ENCODE measurements at regions not wholly inside any gene's neighbourhood (a gene's known extent, or its start where the extent isn't known, plus 50 kb on each side); places are given as distances from the start of the nearest gene placed in this dataset.

GRCh38 chr15:25237291-25237978, 201.4 kb downstream of the UBE3A start:
- FAIRE-seq = no peak
- no peak overlapping the region for H3K4me3 Mint-ChIP-seq (ENCODE audit: unreplicated experiment)
- Histone ChIP-seq H3K9me3 (ENCODE audit: insufficient read depth, low read depth, low read length) (peaks cover 38% of the 10 kb centered on the region), H4K20me1 (ENCODE audit: insufficient read depth, low read length) (no peaks in the 10 kb centered on the region), H3K4me2 (ENCODE audit: low read length) (no peak overlapping the region), H3K79me2 (ENCODE audit: insufficient read depth, low read length) (no peaks in the 10 kb centered on the region), H3K27ac (ENCODE audit: low read depth, low read length) (no peak overlapping the region), H3K27me3 (ENCODE audit: insufficient read depth, low read length) (no peaks in the 10 kb centered on the region), H3K4me3 (ENCODE audit: insufficient read depth, low read depth, low read length) (no peak overlapping the region), H3K4me1 (ENCODE audit: insufficient read depth, low read length) (no peaks in the 10 kb centered on the region), H3K9ac (ENCODE audit: low read length) (no peak overlapping the region), H2AFZ (ENCODE audit: low read depth, low read length) (no peak overlapping the region), H3K36me3 (ENCODE audit: insufficient read depth, low read length) (no peaks in the 10 kb centered on the region)
- TF ChIP-seq, protein P1, sequence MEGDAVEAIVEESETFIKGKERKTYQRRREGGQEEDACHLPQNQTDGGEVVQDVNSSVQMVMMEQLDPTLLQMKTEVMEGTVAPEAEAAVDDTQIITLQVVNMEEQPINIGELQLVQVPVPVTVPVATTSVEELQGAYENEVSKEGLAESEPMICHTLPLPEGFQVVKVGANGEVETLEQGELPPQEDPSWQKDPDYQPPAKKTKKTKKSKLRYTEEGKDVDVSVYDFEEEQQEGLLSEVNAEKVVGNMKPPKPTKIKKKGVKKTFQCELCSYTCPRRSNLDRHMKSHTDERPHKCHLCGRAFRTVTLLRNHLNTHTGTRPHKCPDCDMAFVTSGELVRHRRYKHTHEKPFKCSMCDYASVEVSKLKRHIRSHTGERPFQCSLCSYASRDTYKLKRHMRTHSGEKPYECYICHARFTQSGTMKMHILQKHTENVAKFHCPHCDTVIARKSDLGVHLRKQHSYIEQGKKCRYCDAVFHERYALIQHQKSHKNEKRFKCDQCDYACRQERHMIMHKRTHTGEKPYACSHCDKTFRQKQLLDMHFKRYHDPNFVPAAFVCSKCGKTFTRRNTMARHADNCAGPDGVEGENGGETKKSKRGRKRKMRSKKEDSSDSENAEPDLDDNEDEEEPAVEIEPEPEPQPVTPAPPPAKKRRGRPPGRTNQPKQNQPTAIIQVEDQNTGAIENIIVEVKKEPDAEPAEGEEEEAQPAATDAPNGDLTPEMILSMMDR (IDR thresholded peaks at IDR 0.05; ENCODE audit: insufficient read depth, low read depth, low read length) = no peak
- no peak for TF ChIP-seq EZH2 (IDR thresholded peaks at IDR 0.05; ENCODE audit: insufficient read depth, low read length)
- H3K27me3 Mint-ChIP-seq (ENCODE audit: low read depth, unreplicated experiment) = no peaks in the 10 kb centered on the region
- no peaks in the 10 kb centered on the region for H3K4me1 Mint-ChIP-seq (ENCODE audit: low read depth, unreplicated experiment)
- no peak overlapping the region for H3K27ac Mint-ChIP-seq (ENCODE audit: unreplicated experiment)
- no peaks in the 10 kb centered on the region for H3K36me3 Mint-ChIP-seq (ENCODE audit: low read depth, unreplicated experiment)
- H3K9me3 Mint-ChIP-seq (ENCODE audit: unreplicated experiment) = peaks cover 36% of the 10 kb centered on the region
- DNase-seq (ENCODE audit: low read depth) = no peak

GRCh38 chr15:25238126-25238525, 200.7 kb downstream of the UBE3A start:
- FAIRE-seq (no peak), DNase-seq (ENCODE audit: low read depth) (no peak)
- H3K4me1 Mint-ChIP-seq (ENCODE audit: low read depth, unreplicated experiment) = no peaks in the 10 kb centered on the region
- H3K4me3 Mint-ChIP-seq (ENCODE audit: unreplicated experiment) = no peak overlapping the region
- Histone ChIP-seq H3K79me2 (ENCODE audit: insufficient read depth, low read length) (no peaks in the 10 kb centered on the region), H3K4me2 (ENCODE audit: low read length) (no peak overlapping the region), H3K36me3 (ENCODE audit: insufficient read depth, low read length) (no peaks in the 10 kb centered on the region), H2AFZ (ENCODE audit: low read depth, low read length) (no peak overlapping the region), H4K20me1 (ENCODE audit: insufficient read depth, low read length) (no peaks in the 10 kb centered on the region), H3K9me3 (ENCODE audit: insufficient read depth, low read depth, low read length) (peaks cover 36% of the 10 kb centered on the region), H3K9ac (ENCODE audit: low read length) (no peak overlapping the region), H3K27ac (ENCODE audit: low read depth, low read length) (no peak overlapping the region), H3K27me3 (ENCODE audit: insufficient read depth, low read length) (no peaks in the 10 kb centered on the region), H3K4me1 (ENCODE audit: insufficient read depth, low read length) (no peaks in the 10 kb centered on the region), H3K4me3 (ENCODE audit: insufficient read depth, low read depth, low read length) (no peak overlapping the region)
- peaks cover 35% of the 10 kb centered on the region for H3K9me3 Mint-ChIP-seq (ENCODE audit: unreplicated experiment)
- H3K27ac Mint-ChIP-seq (ENCODE audit: unreplicated experiment) = no peak overlapping the region
- no peaks in the 10 kb centered on the region for H3K27me3 Mint-ChIP-seq (ENCODE audit: low read depth, unreplicated experiment)
- TF ChIP-seq, protein P1 (IDR thresholded peaks at IDR 0.05; ENCODE audit: insufficient read depth, low read depth, low read length) = no peak
- no peak for TF ChIP-seq EZH2 (IDR thresholded peaks at IDR 0.05; ENCODE audit: insufficient read depth, low read length)
- H3K36me3 Mint-ChIP-seq (ENCODE audit: low read depth, unreplicated experiment) = no peaks in the 10 kb centered on the region

GRCh38 chr15:25238716-25239470, 199.9 kb downstream of the UBE3A start:
- H3K9ac ChIP-seq (ENCODE audit: low read length) = no peak overlapping the region
- no peaks in the 10 kb centered on the region for H3K4me1 Mint-ChIP-seq (ENCODE audit: low read depth, unreplicated experiment)
- H3K4me3 ChIP-seq (ENCODE audit: insufficient read depth, low read depth, low read length) = no peak overlapping the region
- no peaks in the 10 kb centered on the region for H3K27me3 ChIP-seq (ENCODE audit: insufficient read depth, low read length)
- no peaks in the 10 kb centered on the region for H3K4me1 ChIP-seq (ENCODE audit: insufficient read depth, low read length)
- no peaks in the 10 kb centered on the region for H3K27me3 Mint-ChIP-seq (ENCODE audit: low read depth, unreplicated experiment)
- H2AFZ ChIP-seq (ENCODE audit: low read depth, low read length) = no peak overlapping the region
- no peaks in the 10 kb centered on the region for H3K79me2 ChIP-seq (ENCODE audit: insufficient read depth, low read length)
- H3K36me3 ChIP-seq (ENCODE audit: insufficient read depth, low read length) = no peaks in the 10 kb centered on the region
- DNase-seq (ENCODE audit: low read depth) (no peak), FAIRE-seq (no peak)
- H3K36me3 Mint-ChIP-seq (ENCODE audit: low read depth, unreplicated experiment) = no peaks in the 10 kb centered on the region
- no peaks in the 10 kb centered on the region for H4K20me1 ChIP-seq (ENCODE audit: insufficient read depth, low read length)
- no peak overlapping the region for H3K4me3 Mint-ChIP-seq (ENCODE audit: unreplicated experiment)
- peaks cover 30% of the 10 kb centered on the region for H3K9me3 ChIP-seq (ENCODE audit: insufficient read depth, low read depth, low read length)
- H3K27ac Mint-ChIP-seq (ENCODE audit: unreplicated experiment) = no peak overlapping the region
- no peak for TF ChIP-seq EZH2 (IDR thresholded peaks at IDR 0.05; ENCODE audit: insufficient read depth, low read length)
- TF ChIP-seq, protein P1 (IDR thresholded peaks at IDR 0.05; ENCODE audit: insufficient read depth, low read depth, low read length) = no peak
- no peak overlapping the region for H3K27ac ChIP-seq (ENCODE audit: low read depth, low read length)
- H3K4me2 ChIP-seq (ENCODE audit: low read length) = no peak overlapping the region
- peaks cover 35% of the 10 kb centered on the region for H3K9me3 Mint-ChIP-seq (ENCODE audit: unreplicated experiment)

Measured in astrocyte (in vitro differentiated cells and primary cell).